DND-41 (cell line): ENCODE measurements at regions not wholly inside any gene's neighbourhood (a gene's known extent, or its start where the extent isn't known, plus 50 kb on each side); places are given as distances from the start of the nearest gene placed in this dataset.

Source experiments
- EZH2 ChIP-seq: IDR thresholded peaks from 3 replicates; pipeline ENCODE4 v1.6.1; 2012; ENCODE audit warnings: borderline replicate concordance, low read depth, mild to moderate bottlenecking, moderate library complexity, low read length, inconsistent platforms; ENCODE audit not compliant: severe bottlenecking
- TF ChIP-seq, protein P1 (sequence below): IDR thresholded peaks from 2 replicates; pipeline ENCODE4 v1.5.1; 2012; ENCODE audit warnings: borderline replicate concordance, low read length, moderate library complexity, mild to moderate bottlenecking; ENCODE audit not compliant: poor library complexity, severe bottlenecking; ENCODE audit errors: extremely low read depth

DNA sequence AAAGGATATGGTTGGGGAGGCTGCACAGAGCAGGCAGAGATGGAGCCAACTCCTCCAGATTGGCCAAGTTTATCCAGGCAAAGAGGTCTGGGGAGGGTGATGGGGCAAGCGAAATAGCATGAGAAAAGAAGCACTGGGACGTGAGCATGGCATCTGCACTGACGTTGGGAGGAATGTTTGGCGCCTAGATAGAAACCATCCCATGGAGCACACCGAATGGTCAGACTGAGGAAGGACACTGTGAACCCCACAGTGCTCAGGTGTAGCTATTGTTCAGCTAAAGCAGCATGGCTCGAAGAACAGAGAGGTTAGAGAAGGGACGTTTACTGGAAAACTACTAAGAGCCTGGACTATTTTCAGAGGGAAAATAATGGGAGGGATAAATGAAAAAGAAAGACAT, 387.1 kb downstream of the EMP1 start:
- no peak for TF ChIP-seq EZH2
- TF ChIP-seq, protein P1, sequence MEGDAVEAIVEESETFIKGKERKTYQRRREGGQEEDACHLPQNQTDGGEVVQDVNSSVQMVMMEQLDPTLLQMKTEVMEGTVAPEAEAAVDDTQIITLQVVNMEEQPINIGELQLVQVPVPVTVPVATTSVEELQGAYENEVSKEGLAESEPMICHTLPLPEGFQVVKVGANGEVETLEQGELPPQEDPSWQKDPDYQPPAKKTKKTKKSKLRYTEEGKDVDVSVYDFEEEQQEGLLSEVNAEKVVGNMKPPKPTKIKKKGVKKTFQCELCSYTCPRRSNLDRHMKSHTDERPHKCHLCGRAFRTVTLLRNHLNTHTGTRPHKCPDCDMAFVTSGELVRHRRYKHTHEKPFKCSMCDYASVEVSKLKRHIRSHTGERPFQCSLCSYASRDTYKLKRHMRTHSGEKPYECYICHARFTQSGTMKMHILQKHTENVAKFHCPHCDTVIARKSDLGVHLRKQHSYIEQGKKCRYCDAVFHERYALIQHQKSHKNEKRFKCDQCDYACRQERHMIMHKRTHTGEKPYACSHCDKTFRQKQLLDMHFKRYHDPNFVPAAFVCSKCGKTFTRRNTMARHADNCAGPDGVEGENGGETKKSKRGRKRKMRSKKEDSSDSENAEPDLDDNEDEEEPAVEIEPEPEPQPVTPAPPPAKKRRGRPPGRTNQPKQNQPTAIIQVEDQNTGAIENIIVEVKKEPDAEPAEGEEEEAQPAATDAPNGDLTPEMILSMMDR = no peak
